ENCODE measurements at regions not wholly inside any gene's neighbourhood (a gene's known extent, or its start where the extent isn't known, plus 50 kb on each side); places are given as distances from the start of the nearest gene placed in this dataset.

- Histone ChIP-seq H4K20me1 (replicated peaks; ENCODE audit: control insufficient read depth, extremely low read depth, insufficient read depth, low read length) (no peaks in the 10 kb centered on the region), H3K4me1 (ENCODE audit: control insufficient read depth, extremely low read depth, insufficient read depth, low read length) (no peaks in the 10 kb centered on the region), H3K9me3 (replicated peaks; ENCODE audit: control insufficient read depth, insufficient read depth, low read length) (peaks cover 6% of the 10 kb centered on the region), H3K27ac (ENCODE audit: insufficient read depth, low read depth, low read length) (no peak overlapping the region), H2AFZ (ENCODE audit: low read depth, low read length) (no peak overlapping the region), H3K4me3 (replicated peaks in 1 of 3; ENCODE audit: insufficient read depth in 1 of 3, low read depth in 1 of 3, low read length in 3 of 3) (no peak overlapping the region), H3K4me2 (ENCODE audit: insufficient read depth, low read length) (no peak overlapping the region), H3K79me2 (ENCODE audit: control insufficient read depth, insufficient read depth, low read length) (no peaks in the 10 kb centered on the region), H3K27me3 (ENCODE audit: control insufficient read depth in 2 of 2, insufficient read depth in 2 of 2, low read length in 2 of 2) (no peaks in the 10 kb centered on the region), H3K9ac (replicated peaks; ENCODE audit: extremely low read depth, insufficient read depth, low read length) (no peak overlapping the region), H3K36me3 (ENCODE audit: control insufficient read depth in 2 of 2, extremely low read depth in 1 of 2, insufficient read depth in 2 of 2, low read length in 2 of 2) (no peaks in the 10 kb centered on the region), H3K9me1 (replicated peaks; ENCODE audit: control insufficient read depth, extremely low read depth, insufficient read depth, low read length) (no peaks in the 10 kb centered on the region)
- ChIA-PET CTCF (no interaction called here), POLR2A (no interaction called here)
- intact Hi-C loops (cut with micrococcal nuclease), result no loop called here
- no peak for TF ChIP-seq FOS (IDR thresholded peaks at IDR 0.05; ENCODE audit: borderline replicate concordance, insufficient read depth, low read length)
- no peak for TF ChIP-seq POLR2A (IDR thresholded peaks at IDR 0.05; ENCODE audit: low read depth, low read length)
- no peak for TF ChIP-seq EZH2 (IDR thresholded peaks at IDR 0.05; ENCODE audit: borderline replicate concordance, low read depth, low read length, severe bottlenecking)
- TF ChIP-seq JUN (IDR thresholded peaks at IDR 0.05; ENCODE audit: borderline replicate concordance, insufficient read depth, insufficient read length, low read depth), result no peak
- no peak for TF ChIP-seq MYC (IDR thresholded peaks at IDR 0.05; ENCODE audit: low read depth, low read length)
- no peak for TF ChIP-seq CTCF (IDR thresholded peaks at IDR 0.05; ENCODE audit: extremely low read depth in 1 of 2, insufficient read depth in 1 of 2, low read depth in 1 of 2, low read length in 2 of 2)
- no peak for TF ChIP-seq GATA2 (IDR thresholded peaks at IDR 0.05; ENCODE audit: insufficient read depth, insufficient read length, low read depth, low read length)
- TF ChIP-seq POLR2AphosphoS5 (IDR thresholded peaks at IDR 0.05; ENCODE audit: insufficient read depth, low read depth, low read length), result no peak
- TF ChIP-seq MAX (IDR thresholded peaks at IDR 0.05; ENCODE audit: insufficient read depth, insufficient read length), result no peak
- DNase-seq (ENCODE audit: low read depth, low spot score) (no peak), FAIRE-seq (no peak)
- dilution Hi-C loops (cut with MboI; ENCODE audit: extremely low pct_ligation_motif_present, low sequenced_read_pairs), result no loop called here
- BruUV-seq (replicated peaks), result no TSS peak
These were observed 450.4 kb upstream of the LARGE1 start for GRCh38 chr22:34370711-34371110.

Data from endothelial cell of umbilical vein (primary cell).